ENCODE measurements at regions not wholly inside any gene's neighbourhood (a gene's known extent, or its start where the extent isn't known, plus 50 kb on each side); places are given as distances from the start of the nearest gene placed in this dataset.

DNA sequence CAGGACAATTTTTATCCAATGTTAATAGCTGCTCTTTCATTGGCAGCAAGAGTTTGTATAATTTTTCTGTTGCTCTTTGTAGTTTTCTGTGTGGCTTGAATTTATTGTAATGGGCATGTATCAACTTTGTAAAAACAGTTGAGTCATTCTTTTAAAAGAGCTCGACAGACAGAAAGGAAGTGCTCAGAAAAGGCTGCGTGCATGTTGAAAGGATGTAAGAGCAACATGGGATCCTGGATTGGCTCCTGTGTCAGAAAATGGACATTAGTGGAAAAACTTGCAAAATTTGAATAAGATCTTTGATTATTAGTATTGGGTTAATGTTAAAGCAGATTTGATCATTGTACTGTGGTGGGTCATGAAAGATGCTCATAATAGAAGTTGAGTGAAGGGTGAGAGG is 93.3 kb upstream of the CDC42EP3 start:
- no peak for TF ChIP-seq CTCF (IDR thresholded peaks at IDR 0.05)
- TF ChIP-seq POLR2A (IDR thresholded peaks at IDR 0.05) = no peak
- TF ChIP-seq POLR2AphosphoS5 (IDR thresholded peaks at IDR 0.05) = no peak
- TF ChIP-seq EP300 (IDR thresholded peaks at IDR 0.05; ENCODE audit: low read depth) = no peak

Data from transverse colon (tissue), 4 donors.